MM.1S (cell line): ENCODE measurements at regions not wholly inside any gene's neighbourhood (a gene's known extent, or its start where the extent isn't known, plus 50 kb on each side); places are given as distances from the start of the nearest gene placed in this dataset.

Experiments used
- DNase-seq: peaks from one replicate; pipeline ENCODE4 v3.0.0-alpha.2; 2015
- H2AFZ ChIP-seq: fragments of 300-600 bp; sonication (generic); 2 replicates; pipeline ENCODE4 v1.6.0; 2016; ENCODE audit warnings: antibody characterized with exemption, low read length
- H3F3A ChIP-seq: fragments of 300-600 bp; sonication (generic); 2 replicates; pipeline ENCODE4 v1.6.1; 2016; ENCODE audit warnings: mild to moderate bottlenecking, antibody characterized with exemption, low read length, moderate library complexity, mixed read lengths; ENCODE audit not compliant: insufficient read depth
- H3K27ac ChIP-seq: fragments of 300-600 bp; sonication (generic); 2 replicates; pipeline ENCODE4 v1.5.1; 2016; ENCODE audit warnings: mild to moderate bottlenecking, low read length
- H3K27me3 ChIP-seq: fragments of 300-600 bp; sonication (generic); replicated peaks from 2 replicates; pipeline ENCODE4 v1.6.0; 2016; ENCODE audit warnings: low read length; ENCODE audit not compliant: insufficient read depth
- H3K36me3 ChIP-seq: fragments of 300-600 bp; sonication (generic); replicated peaks from 2 replicates; pipeline ENCODE4 v1.6.1; 2016; ENCODE audit warnings: mild to moderate bottlenecking, low read length, mixed read lengths; ENCODE audit not compliant: insufficient read depth
- H3K4me1 ChIP-seq: fragments of 300-600 bp; sonication (generic); 2 replicates; pipeline ENCODE4 v1.6.1; 2016; ENCODE audit warnings: low read length, mixed read lengths
- H3K4me2 ChIP-seq: fragments of 300-600 bp; sonication (generic); 2 replicates; pipeline ENCODE4 v1.6.0; 2016; ENCODE audit warnings: low read depth, low read length
- H3K4me3 ChIP-seq: fragments of 300-600 bp; sonication (generic); 2 replicates; pipeline ENCODE4 v1.5.1; 2016; ENCODE audit warnings: low read length, mixed read lengths
- H3K79me2 ChIP-seq: fragments of 300-600 bp; sonication (generic); 2 replicates; pipeline ENCODE4 v1.6.1; 2016; ENCODE audit warnings: mixed run types, low read length, mixed read lengths
- H3K9ac ChIP-seq: fragments of 300-600 bp; sonication (generic); 2 replicates; pipeline ENCODE4 v1.6.1; 2016; ENCODE audit warnings: low read length, mixed read lengths
- H3K9me2 ChIP-seq: fragments of 300-600 bp; sonication (generic); replicated peaks from 2 replicates; pipeline ENCODE4 v1.6.1; 2016; ENCODE audit warnings: mild to moderate bottlenecking, low read length, mixed read lengths; ENCODE audit not compliant: insufficient read depth
- H3K9me3 ChIP-seq: fragments of 300-600 bp; sonication (generic); replicated peaks from 2 replicates; pipeline ENCODE4 v1.6.1; 2016; ENCODE audit warnings: mild to moderate bottlenecking, low read length, mixed read lengths; ENCODE audit not compliant: insufficient read depth
- H4K20me1 ChIP-seq: fragments of 300-600 bp; sonication (generic); 2 replicates; pipeline ENCODE4 v1.6.1; 2016; ENCODE audit warnings: mild to moderate bottlenecking, low read length, moderate library complexity, mixed read lengths; ENCODE audit not compliant: insufficient read depth
- EZH2 ChIP-seq: fragments of 300-600 bp; sonication (generic); optimal IDR thresholded peaks from 2 replicates; pipeline ENCODE3; 2017; ENCODE audit warnings: low read depth, mild to moderate bottlenecking, antibody characterized with exemption, low read length, mixed read lengths
- EZH2phosphoT487 ChIP-seq: fragments of 300-600 bp; sonication (generic); IDR thresholded peaks from 2 replicates; pipeline ENCODE4 v1.6.1; 2018; ENCODE audit warnings: antibody characterized with exemption, low read length
- TF ChIP-seq, protein P1 (sequence below): fragments of 300-600 bp; sonication (generic); IDR thresholded peaks from 2 replicates; pipeline ENCODE4 v1.5.1; 2016; ENCODE audit warnings: antibody characterized with exemption, low read length, mixed read lengths

GRCh38 chr3:35422101-35422500 lies 217.2 kb upstream of the ARPP21 start:
- Histone ChIP-seq H3K4me2 (no peak overlapping the region), H3K27me3 (no peaks in the 10 kb centered on the region), H4K20me1 (no peaks in the 10 kb centered on the region), H3K27ac (no peak overlapping the region), H3K79me2 (no peaks in the 10 kb centered on the region), H3K4me3 (no peak overlapping the region), H3K9me2 (no peaks in the 10 kb centered on the region), H3F3A (no peaks in the 10 kb centered on the region), H3K4me1 (no peaks in the 10 kb centered on the region), H3K9me3 (no peaks in the 10 kb centered on the region), H2AFZ (no peak overlapping the region), H3K9ac (no peak overlapping the region), H3K36me3 (no peaks in the 10 kb centered on the region)
- DNase-seq = no peak
- no peak for TF ChIP-seq EZH2
- TF ChIP-seq, protein P1, sequence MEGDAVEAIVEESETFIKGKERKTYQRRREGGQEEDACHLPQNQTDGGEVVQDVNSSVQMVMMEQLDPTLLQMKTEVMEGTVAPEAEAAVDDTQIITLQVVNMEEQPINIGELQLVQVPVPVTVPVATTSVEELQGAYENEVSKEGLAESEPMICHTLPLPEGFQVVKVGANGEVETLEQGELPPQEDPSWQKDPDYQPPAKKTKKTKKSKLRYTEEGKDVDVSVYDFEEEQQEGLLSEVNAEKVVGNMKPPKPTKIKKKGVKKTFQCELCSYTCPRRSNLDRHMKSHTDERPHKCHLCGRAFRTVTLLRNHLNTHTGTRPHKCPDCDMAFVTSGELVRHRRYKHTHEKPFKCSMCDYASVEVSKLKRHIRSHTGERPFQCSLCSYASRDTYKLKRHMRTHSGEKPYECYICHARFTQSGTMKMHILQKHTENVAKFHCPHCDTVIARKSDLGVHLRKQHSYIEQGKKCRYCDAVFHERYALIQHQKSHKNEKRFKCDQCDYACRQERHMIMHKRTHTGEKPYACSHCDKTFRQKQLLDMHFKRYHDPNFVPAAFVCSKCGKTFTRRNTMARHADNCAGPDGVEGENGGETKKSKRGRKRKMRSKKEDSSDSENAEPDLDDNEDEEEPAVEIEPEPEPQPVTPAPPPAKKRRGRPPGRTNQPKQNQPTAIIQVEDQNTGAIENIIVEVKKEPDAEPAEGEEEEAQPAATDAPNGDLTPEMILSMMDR = no peak
- TF ChIP-seq EZH2phosphoT487 = no peak

- DNase-seq = no peak
- no peaks in the 10 kb centered on the region for H3F3A ChIP-seq
- no peak overlapping the region for H3K4me2 ChIP-seq
- H3K9ac ChIP-seq = no peak overlapping the region
- H3K9me3 ChIP-seq = no peaks in the 10 kb centered on the region
- no peaks in the 10 kb centered on the region for H3K27me3 ChIP-seq
- TF ChIP-seq EZH2phosphoT487 = no peak
- TF ChIP-seq, protein P1 = no peak
- no peak for TF ChIP-seq EZH2
- no peak overlapping the region for H2AFZ ChIP-seq
- H3K4me1 ChIP-seq = no peaks in the 10 kb centered on the region
- no peaks in the 10 kb centered on the region for H3K9me2 ChIP-seq
- H3K36me3 ChIP-seq = no peaks in the 10 kb centered on the region
- no peaks in the 10 kb centered on the region for H3K79me2 ChIP-seq
- H3K27ac ChIP-seq = no peak overlapping the region
- no peaks in the 10 kb centered on the region for H4K20me1 ChIP-seq
- H3K4me3 ChIP-seq = no peak overlapping the region
These were observed 216.3 kb upstream of the ARPP21 start for GRCh38 chr3:35422836-35423601.

DNA sequence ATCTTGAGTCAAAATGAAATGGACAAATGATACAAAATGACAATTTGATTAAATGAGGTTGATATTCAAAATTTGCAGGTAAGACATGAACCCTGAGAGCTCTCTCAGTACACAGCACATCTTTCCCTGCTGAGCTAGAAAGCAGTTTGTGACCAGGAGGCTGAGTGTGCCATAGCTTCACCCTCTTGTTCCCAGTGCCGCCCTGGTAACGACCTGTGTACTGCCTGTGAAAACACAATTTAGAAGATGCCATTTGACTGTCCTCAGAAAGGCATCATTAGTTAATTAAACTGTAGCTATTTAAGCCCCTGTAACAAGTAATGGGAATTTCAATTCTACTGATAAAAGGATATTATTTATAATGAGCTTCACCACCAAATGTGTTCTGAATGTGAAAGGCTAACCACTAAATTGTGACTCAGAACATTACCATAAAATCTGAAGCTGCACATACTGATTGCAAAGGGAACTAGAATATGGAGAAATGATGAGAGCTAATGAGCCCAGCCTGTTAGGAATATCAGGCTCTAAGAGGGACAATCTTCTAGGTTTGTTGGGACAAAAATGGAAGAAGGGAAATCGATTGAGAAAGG lies 212.9 kb upstream of the ARPP21 start:
- DNase-seq = no peak
- Histone ChIP-seq H3K9me3 (no peaks in the 10 kb centered on the region), H4K20me1 (no peaks in the 10 kb centered on the region), H3K4me3 (no peak overlapping the region), H3K27me3 (no peaks in the 10 kb centered on the region), H3K4me1 (no peaks in the 10 kb centered on the region), H3K4me2 (no peak overlapping the region), H3K27ac (no peak overlapping the region), H3K9ac (no peak overlapping the region), H3K79me2 (no peaks in the 10 kb centered on the region), H3K9me2 (no peaks in the 10 kb centered on the region), H2AFZ (no peak overlapping the region), H3F3A (no peaks in the 10 kb centered on the region), H3K36me3 (no peaks in the 10 kb centered on the region)
- TF ChIP-seq EZH2phosphoT487 (no peak), EZH2 (no peak)
- TF ChIP-seq, protein P1 = no peak
